GM19240 (cell line): ENCODE measurements at regions not wholly inside any gene's neighbourhood (a gene's known extent, or its start where the extent isn't known, plus 50 kb on each side); places are given as distances from the start of the nearest gene placed in this dataset.
"Not testable (repeated sequence)": the region's sequence is repeated elsewhere in the genome, so short reads cannot be mapped to it uniquely, and the experiment has no call there.

ENCODE experiments used
- DNase-seq: peaks from one replicate; pipeline ENCODE4 v3.0.0; 2011; ENCODE audit warnings: low spot score; ENCODE audit not compliant: insufficient read length

GRCh38 chr16:29186306-29187220 lies 201.7 kb downstream of the LAT start:
- DNase-seq: not testable (repeated sequence)

- not testable (repeated sequence) for DNase-seq
Observed at GRCh38 chr16:29185872-29186271, 201.0 kb downstream of the LAT start.

DNA sequence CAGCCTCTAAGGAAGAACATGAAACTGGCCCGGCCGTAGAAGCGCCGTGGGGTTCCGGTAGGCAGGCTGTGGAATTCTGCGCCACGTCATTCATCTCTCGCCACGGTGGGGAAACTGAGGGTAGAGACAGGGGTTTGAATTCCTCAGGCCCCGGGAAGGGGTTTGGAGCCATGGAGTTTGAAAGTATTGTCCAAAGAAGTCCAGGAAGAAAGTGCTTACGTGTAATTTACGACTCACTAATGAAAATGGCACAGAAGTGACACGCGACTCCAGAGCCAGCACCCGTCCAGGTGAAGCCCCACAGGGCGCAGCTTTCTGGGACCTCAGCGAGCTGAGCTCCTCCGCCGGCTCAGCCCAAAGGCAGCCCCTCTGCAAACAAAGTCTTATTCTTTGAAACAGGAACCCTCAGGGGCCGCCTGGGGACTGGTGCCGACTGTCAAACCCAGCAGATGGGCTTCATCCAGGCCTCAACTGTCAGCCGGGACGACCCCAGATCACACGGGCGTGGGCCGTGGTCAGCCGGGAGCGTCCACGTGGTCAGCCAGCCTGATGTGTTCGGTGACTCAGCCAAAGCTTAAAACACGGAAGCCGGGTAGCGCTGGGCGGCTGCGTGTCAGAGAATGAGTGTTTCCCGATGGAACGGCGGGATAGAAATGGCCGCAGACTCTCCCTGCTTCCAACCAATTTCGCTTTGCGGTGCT lies 200.0 kb downstream of the LAT start:
- not testable (repeated sequence) for DNase-seq

GRCh38 chr16:29182940-29183868 lies 198.4 kb downstream of the LAT start:
- DNase-seq: not testable (repeated sequence)

- DNase-seq: no peak
Observed at GRCh38 chr16:29182501-29182900, 197.6 kb downstream of the LAT start.

DNA sequence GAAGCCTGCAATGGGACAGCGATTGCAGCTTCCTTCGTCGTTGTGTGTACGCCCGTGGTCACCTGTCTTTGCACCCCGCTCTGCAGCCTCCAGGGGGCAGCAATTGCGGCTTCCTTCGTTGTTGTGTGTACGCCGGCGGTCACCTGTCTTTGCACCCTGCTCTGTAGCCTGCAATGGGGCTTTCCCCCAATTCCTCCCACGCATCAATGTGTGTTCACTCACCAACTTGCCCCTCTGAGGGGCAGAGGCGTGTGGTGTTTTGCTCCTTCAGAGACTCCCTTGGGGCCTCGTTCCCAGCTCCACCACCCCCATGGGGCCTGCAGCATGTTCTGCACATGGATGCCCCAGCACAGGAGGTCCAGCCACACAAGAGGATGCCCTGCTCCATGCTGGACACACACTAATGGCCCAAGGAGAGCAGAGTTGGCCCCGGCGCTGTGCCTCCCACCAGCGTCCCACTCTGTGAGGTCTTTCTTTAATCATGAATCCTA lies 197.1 kb downstream of the LAT start:
- not testable (repeated sequence) for DNase-seq

DNA sequence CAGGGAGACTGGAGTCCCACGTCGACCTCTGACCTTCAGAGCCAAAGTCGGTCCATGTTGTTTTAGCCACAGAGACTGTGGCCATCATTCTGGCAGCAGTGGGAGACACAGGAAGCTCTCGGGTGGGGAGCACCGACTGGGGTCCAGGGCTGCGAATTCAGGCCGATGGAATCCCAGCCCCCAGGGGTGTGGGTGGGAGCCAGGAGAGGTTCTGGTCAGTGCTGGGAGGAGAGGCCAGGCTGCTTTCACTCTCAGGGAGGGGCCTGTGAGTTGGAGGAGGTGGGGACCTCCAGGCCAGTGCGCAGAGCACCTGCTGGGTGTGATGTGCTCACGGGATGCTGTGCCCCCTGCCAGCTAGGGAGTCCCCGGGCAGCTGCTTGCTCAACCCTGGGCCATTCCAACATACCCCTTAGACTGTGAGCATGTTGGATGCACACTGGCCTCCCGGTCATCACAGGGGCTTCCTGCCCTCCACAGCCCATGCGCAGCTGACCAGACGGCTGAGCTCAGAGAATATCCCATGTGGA lies 196.5 kb downstream of the LAT start:
- not testable (repeated sequence) for DNase-seq

DNA sequence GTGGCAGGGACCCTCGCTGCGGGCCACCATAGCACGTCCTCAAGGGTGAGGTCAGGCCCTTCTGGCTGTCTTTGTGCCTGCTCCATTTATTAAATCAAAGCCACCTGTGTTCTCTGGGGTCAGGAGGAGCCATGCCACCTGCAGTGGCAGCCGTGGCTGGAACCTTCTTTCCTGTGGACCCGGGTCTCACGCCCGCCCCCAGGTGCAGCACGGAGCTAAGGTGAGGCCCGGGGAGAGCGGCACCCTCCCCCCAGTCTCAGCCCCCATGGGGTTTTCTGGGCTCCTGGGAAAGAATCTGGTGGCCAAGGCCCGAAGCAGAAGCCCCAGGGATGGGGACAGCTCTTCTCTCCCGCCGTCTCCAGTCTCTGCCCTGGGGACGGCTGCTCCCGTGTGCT lies 195.4 kb downstream of the LAT start:
- not testable (repeated sequence) for DNase-seq

GRCh38 chr16:29179401-29180205 lies 194.8 kb downstream of the LAT start:
- not testable (repeated sequence) for DNase-seq

DNA sequence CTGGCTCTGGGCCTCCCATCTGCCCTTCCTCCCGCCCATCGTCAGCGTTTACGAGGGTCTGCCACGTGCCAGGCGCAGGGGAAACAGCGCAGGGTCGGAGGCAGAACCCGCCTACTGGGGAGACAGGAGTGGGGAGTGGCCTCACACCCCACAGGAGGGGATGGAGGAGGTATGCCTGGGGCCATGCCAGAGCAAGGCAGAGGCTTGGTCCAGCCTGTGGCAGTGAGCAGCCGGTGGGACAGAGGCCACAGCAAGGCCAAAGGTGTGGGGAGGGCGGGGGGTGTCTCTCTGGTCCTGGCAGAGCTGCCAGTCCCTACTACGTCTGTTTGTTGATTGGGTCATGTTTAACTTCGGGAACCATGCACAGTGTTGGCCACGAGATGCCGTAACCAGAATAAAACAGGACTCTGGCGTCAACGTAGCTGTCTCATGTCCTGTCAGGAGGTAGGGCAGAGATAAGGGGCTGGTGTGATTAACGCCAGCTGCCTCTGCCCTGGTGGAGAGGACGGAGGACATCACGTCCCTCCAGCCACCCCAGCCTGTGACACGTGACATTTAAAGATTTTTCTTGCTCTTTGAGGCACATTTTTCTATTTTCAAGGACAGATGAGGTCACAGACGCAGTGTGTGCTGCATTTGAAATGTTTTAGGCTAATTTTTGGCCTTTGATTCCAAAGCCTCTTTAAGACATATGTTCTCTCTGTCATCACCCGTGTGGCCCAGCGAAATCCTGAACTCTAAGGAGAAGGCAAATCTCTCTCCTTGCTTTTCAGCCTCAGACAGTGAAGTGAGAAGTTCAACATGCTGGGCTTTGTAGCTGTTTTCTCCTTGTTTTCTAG lies 193.3 kb downstream of the LAT start:
- not testable (repeated sequence) for DNase-seq

DNA sequence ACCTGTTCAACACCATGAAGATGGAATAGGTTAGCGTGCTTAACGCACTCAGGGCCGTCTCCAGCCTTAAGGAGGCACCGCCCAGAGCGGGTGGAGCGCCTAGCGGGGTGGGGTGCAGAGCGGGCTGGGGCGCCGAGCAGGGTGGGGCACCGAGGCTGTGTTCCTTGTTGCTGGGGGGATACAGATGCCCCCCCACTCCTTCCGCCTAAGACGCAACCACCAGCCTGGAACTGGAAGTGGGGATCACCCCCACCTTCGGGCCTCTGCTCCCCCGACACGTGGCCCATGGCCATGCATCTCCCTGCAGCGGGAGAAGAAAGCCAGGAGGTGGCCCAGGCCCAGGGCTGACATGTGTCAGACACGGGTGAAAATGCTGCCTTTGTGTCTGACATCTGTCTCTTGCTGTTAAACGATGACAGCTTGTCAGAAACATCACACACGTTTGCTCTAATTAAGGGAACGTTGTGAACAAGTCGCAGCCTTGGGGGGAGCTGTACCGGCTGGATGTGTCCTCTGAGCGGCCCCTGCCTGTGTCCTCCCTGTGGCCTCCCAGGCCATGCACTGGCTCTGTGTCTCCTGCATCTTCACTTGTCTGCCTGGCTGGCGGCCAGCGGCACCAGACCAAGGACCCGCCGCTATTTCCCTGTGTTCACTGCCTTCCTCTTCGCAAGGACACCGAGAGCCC lies 192.5 kb downstream of the LAT start:
- not testable (repeated sequence) for DNase-seq

DNA sequence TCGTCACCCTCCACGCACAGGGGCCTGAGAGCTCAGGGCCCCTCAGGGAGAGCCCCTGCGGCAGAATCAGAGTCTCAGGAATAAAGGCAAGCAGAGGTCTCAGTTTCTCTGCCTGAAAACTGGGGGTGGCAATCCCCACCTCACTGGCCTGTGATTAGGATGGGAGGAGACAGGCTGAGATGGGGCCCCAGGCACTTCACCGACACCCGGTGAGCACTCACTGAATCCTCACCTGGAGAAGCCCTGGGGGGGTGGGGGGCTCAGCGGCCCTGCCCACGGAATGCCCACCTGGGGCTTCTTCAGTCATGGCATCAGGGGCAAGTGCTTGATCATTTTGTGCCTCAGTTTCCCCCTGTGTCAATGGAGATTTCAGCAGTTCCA lies 192.0 kb downstream of the LAT start:
- DNase-seq: not testable (repeated sequence)

DNA sequence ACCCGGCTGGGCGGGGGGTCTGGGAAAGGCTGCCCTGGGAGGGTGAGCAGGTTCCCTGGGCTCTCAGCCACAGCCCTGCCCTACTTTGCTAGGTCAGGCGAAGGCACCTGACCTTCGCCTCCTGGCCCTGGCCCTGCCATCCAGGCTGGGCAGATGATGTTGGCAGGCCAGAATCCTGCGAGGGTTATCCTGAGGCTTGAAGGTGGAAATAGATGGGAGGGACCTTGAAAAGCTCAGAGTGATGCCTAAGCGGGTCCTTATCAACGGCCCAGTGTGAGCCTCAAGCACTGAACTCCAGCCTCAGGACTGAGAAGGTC lies 191.3 kb downstream of the LAT start:
- DNase-seq: not testable (repeated sequence)

DNA sequence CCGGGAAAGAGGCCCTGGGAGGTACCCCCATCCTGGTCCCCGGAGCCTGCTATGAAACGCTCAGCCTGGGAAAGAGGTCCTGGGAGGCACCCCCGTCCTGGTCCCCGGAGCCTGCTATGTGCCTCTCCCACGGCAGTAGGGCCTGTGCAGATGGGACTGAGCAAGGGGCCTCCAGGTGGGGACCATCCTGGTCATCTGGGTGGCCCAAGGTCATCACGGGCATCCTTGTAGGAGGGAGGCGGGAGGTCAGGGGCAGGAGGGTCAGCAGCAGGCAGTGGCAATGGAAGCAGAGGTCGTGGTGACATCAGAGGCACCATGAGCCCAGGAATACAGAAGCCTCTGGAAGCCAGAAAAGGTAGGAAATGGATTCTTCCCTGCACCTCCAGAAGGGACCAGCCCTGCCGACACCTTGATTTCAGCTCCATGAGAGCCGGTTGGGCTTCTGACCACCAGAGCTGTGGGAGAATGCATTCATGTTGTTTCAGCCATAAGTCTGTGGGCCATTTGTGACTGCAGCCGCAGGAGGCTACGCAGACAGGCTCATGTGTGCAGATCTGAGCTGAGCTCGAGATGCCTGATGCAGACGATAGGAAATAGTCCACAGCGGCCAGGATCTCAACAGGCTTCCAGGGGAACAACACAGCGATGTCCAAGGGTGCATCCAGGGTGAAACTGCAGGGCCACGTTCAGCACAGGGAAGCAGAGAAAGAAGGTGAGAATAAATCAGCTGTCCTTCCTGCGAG lies 190.7 kb downstream of the LAT start:
- not testable (repeated sequence) for DNase-seq

GRCh38 chr16:29173371-29174305 lies 188.8 kb downstream of the LAT start:
- not testable (repeated sequence) for DNase-seq

- DNase-seq: not testable (repeated sequence)
Observed at GRCh38 chr16:29172098-29172724, 187.4 kb downstream of the LAT start.
